CD14-positive monocyte (primary cell): ENCODE measurements at regions not wholly inside any gene's neighbourhood (a gene's known extent, or its start where the extent isn't known, plus 50 kb on each side); places are given as distances from the start of the nearest gene placed in this dataset.

Source experiments
- DNase-seq, 3 donors: peaks; one replicate each; pipeline ENCODE4 v3.0.0-alpha.2; 2011 to 2022
- H2AFZ ChIP-seq: 2 replicates; pipeline ENCODE4 v1.6.0; 2012; ENCODE audit warnings: mild to moderate bottlenecking, low read depth, low read length, inconsistent platforms; ENCODE audit not compliant: insufficient read depth, poor library complexity, severe bottlenecking
- H3K27ac ChIP-seq, 2 donors: 1 replicate in 1 of 2; 2 replicates in 1 of 2; pipeline ENCODE4 v1.5.1; 2012 to 2013; ENCODE audit warnings: low read length in 2 of 2, control low read depth in 1 of 2, inconsistent platforms in 1 of 2, low read depth in 1 of 2, mild to moderate bottlenecking in 1 of 2
- H3K27me3 ChIP-seq, 2 donors: one replicate each; pipeline versions ENCODE4 v1.6.0 to v1.6.1; 2011 to 2013; ENCODE audit warnings: low read length in 2 of 2; ENCODE audit not compliant: control insufficient read depth in 2 of 2, insufficient read depth in 2 of 2
- H3K36me3 ChIP-seq, 2 donors: replicated peaks in 1 of 2; 1 replicate in 1 of 2; 2 replicates in 1 of 2; pipeline versions ENCODE4 v1.5.1 to v1.6.1; 2012 to 2013; ENCODE audit warnings: low read length in 2 of 2, control low read depth in 1 of 2, inconsistent platforms in 1 of 2, mild to moderate bottlenecking in 1 of 2; ENCODE audit not compliant: insufficient read depth in 2 of 2, control insufficient read depth in 1 of 2
- H3K4me1 ChIP-seq, 2 donors: 1 replicate in 1 of 2; 2 replicates in 1 of 2; pipeline versions ENCODE4 v1.5.1 to v1.6.1; 2012 to 2013; ENCODE audit warnings: low read length in 2 of 2, control low read depth in 1 of 2, inconsistent platforms in 1 of 2, mild to moderate bottlenecking in 1 of 2, moderate library complexity in 1 of 2; ENCODE audit not compliant: insufficient read depth in 2 of 2, control insufficient read depth in 1 of 2
- H3K4me2 ChIP-seq: replicated peaks from 2 replicates; pipeline ENCODE3; 2012; ENCODE audit warnings: low read length, moderate library complexity, mild to moderate bottlenecking; ENCODE audit not compliant: poor library complexity, severe bottlenecking; ENCODE audit errors: extremely low read depth
- H3K4me3 ChIP-seq, 3 experiments: fragments of 200-600 bp in 1 of 3; sonication (generic) in 1 of 3; replicated peaks in 1 of 3; 1 replicate in 2 of 3; 2 replicates in 1 of 3; pipeline ENCODE4 v1.5.1; 2011 to 2013; ENCODE audit warnings: low read length in 3 of 3, mild to moderate bottlenecking in 3 of 3, control low read depth in 2 of 3, low read depth in 2 of 3, inconsistent platforms in 1 of 3, moderate library complexity in 1 of 3
- H3K79me2 ChIP-seq: 2 replicates; pipeline ENCODE4 v1.6.0; 2012; ENCODE audit warnings: mild to moderate bottlenecking, control low read depth, inconsistent platforms, low read length, moderate library complexity; ENCODE audit not compliant: insufficient read depth
- H3K9ac ChIP-seq: 2 replicates; pipeline ENCODE4 v1.6.0; 2017; ENCODE audit warnings: low read length, mild to moderate bottlenecking; ENCODE audit not compliant: insufficient read depth, poor library complexity, severe bottlenecking
- H3K9me3 ChIP-seq, 2 donors: replicated peaks in 1 of 2; 1 replicate in 1 of 2; 2 replicates in 1 of 2; pipeline versions ENCODE4 v1.5.1 to v1.6.1; 2012 to 2013; ENCODE audit warnings: low read length in 2 of 2, control low read depth in 1 of 2; ENCODE audit not compliant: control insufficient read depth in 1 of 2, insufficient read depth in 1 of 2
- H4K20me1 ChIP-seq: 2 replicates; pipeline ENCODE4 v1.6.0; 2012; ENCODE audit warnings: mild to moderate bottlenecking, low read length, control low read depth, moderate library complexity; ENCODE audit not compliant: insufficient read depth
- H3K27ac Mint-ChIP-seq, 7 donors: one replicate each; pipeline ENCODE4 v1.8.0; 2020; ENCODE audit warnings: mild to moderate bottlenecking in 7 of 7, mixed read lengths in 7 of 7, moderate library complexity in 6 of 7, inconsistent platforms in 2 of 7
- H3K27me3 Mint-ChIP-seq, 3 donors: one replicate each; pipeline ENCODE4 v1.8.0; 2021 to 2022; ENCODE audit warnings: low read depth in 3 of 3, mild to moderate bottlenecking in 3 of 3, mixed read lengths in 3 of 3, moderate library complexity in 3 of 3, inconsistent platforms in 1 of 3
- H3K36me3 Mint-ChIP-seq, 2 donors: one replicate each; pipeline ENCODE4 v1.8.0; 2020; ENCODE audit warnings: mixed read lengths in 2 of 2, inconsistent platforms in 1 of 2, mild to moderate bottlenecking in 1 of 2
- H3K4me1 Mint-ChIP-seq: one replicate; pipeline ENCODE4 v1.8.0; 2020; ENCODE audit warnings: mild to moderate bottlenecking, mixed read lengths
- H3K4me3 Mint-ChIP-seq, 2 donors: one replicate each; pipeline ENCODE4 v1.8.0; 2020; ENCODE audit warnings: mild to moderate bottlenecking in 2 of 2, mixed read lengths in 2 of 2, moderate library complexity in 1 of 2
- H3K9me3 Mint-ChIP-seq, 7 donors: one replicate each; pipeline ENCODE4 v1.8.0; 2020 to 2022; ENCODE audit warnings: mixed read lengths in 7 of 7, mild to moderate bottlenecking in 6 of 7, moderate library complexity in 6 of 7, inconsistent platforms in 2 of 7
- CTCF ChIP-seq: fragments of 200-600 bp; IDR thresholded peaks from one replicate; pipeline ENCODE4 v1.8.0; 2022; ENCODE audit warnings: antibody characterized with exemption, mild to moderate bottlenecking
- WGBS: methylation state at CpG from one replicate; pipeline ENCODE4 v1.1.5; 2013; ENCODE audit warnings: missing lambda C conversion rate; ENCODE audit not compliant: insufficient coverage; 5-methylcytosine and 5-hydroxymethylcytosine counted together
- intact Hi-C, 2 donors: fragments of 100-400 bp; cut with micrococcal nuclease; formaldehyde crosslinking; loops; one replicate each; pipeline versions ENCODE4 v1.15.0 to v1.15.1; 2023

- DNase-seq: no peak
- Mint-ChIP-seq H3K27me3 (peaks cover 0 to 6% (median 2%) of the 10 kb centered on the region in 3 donors), H3K4me3 (no peak overlapping the region), H3K9me3 (peaks cover 0 to 3% (median 0%) of the 10 kb centered on the region in 7 donors), H3K36me3 (no peaks in the 10 kb centered on the region), H3K27ac (peak overlapping the region in 1 of 7 donors; percentile 15), H3K4me1 (no peaks in the 10 kb centered on the region)
- Histone ChIP-seq H3K4me1 (no peaks in the 10 kb centered on the region), H4K20me1 (no peaks in the 10 kb centered on the region), H3K27ac (no peak overlapping the region), H3K79me2 (no peaks in the 10 kb centered on the region), H3K9ac (no peak overlapping the region), H2AFZ (no peak overlapping the region), H3K4me2 (no peak overlapping the region), H3K9me3 (no peaks in the 10 kb centered on the region), H3K4me3 (no peak overlapping the region), H3K27me3 (no peaks in the 10 kb centered on the region), H3K36me3 (no peaks in the 10 kb centered on the region)
- WGBS: 93% methylated on average over 2 of the region's 2 CpGs
- intact Hi-C loops: no loop called here
- no peak for TF ChIP-seq CTCF
Measured at GRCh38 chr2:17322461-17322860, 195.8 kb downstream of the RAD51AP2 start.

- H3K27me3 ChIP-seq: no peaks in the 10 kb centered on the region
- H3K4me2 ChIP-seq: no peak overlapping the region
- intact Hi-C loops: no loop called here
- no peaks in the 10 kb centered on the region for H3K4me1 Mint-ChIP-seq
- H3K4me3 ChIP-seq: no peak overlapping the region
- no peak for DNase-seq
- peaks cover 0 to 3% (median 0%) of the 10 kb centered on the region in 7 donors for H3K9me3 Mint-ChIP-seq
- no peak overlapping the region for H3K9ac ChIP-seq
- peaks cover 0 to 6% (median 0%) of the 10 kb centered on the region in 3 donors for H3K27me3 Mint-ChIP-seq
- H3K27ac Mint-ChIP-seq: no peak overlapping the region
- no peaks in the 10 kb centered on the region for H3K36me3 ChIP-seq
- H4K20me1 ChIP-seq: no peaks in the 10 kb centered on the region
- H3K9me3 ChIP-seq: no peaks in the 10 kb centered on the region
- no peaks in the 10 kb centered on the region for H3K79me2 ChIP-seq
- no peaks in the 10 kb centered on the region for H3K4me1 ChIP-seq
- no peak overlapping the region for H2AFZ ChIP-seq
- no peaks in the 10 kb centered on the region for H3K36me3 Mint-ChIP-seq
- no peak for TF ChIP-seq CTCF
- H3K4me3 Mint-ChIP-seq: no peak overlapping the region
- no peak overlapping the region for H3K27ac ChIP-seq
Measured at GRCh38 chr2:17319090-17319489, 199.2 kb downstream of the RAD51AP2 start.
